Esophagus muscularis mucosa (tissue), 4 donors: ENCODE measurements at regions not wholly inside any gene's neighbourhood (a gene's known extent, or its start where the extent isn't known, plus 50 kb on each side); places are given as distances from the start of the nearest gene placed in this dataset.

ENCODE experiments used
- DNase-seq: peaks from one replicate; pipeline ENCODE4 v3.0.0-alpha.2; 2017; ENCODE audit errors: extremely low spot score
- H3K27ac ChIP-seq, 4 donors: fragments of 200-600 bp; sonication (generic); replicated peaks in 1 of 4; 1 replicate in 3 of 4; 2 replicates in 1 of 4; pipeline ENCODE4 v1.5.1; 2016 to 2019; ENCODE audit warnings: mild to moderate bottlenecking in 1 of 4
- H3K27me3 ChIP-seq, 4 donors: fragments of 200-600 bp; sonication (generic); one replicate each; pipeline versions ENCODE4 v1.5.1 to v1.6.0; 2016 to 2019
- H3K36me3 ChIP-seq, 4 donors: fragments of 200-600 bp; sonication (generic); one replicate each; pipeline ENCODE4 v1.5.1; 2016 to 2019
- H3K4me1 ChIP-seq, 4 donors: fragments of 200-600 bp; sonication (generic); one replicate each; pipeline ENCODE4 v1.5.1; 2016 to 2019
- H3K4me3 ChIP-seq, 4 donors: fragments of 200-600 bp; sonication (generic); 1 replicate in 2 of 4; 2 replicates in 2 of 4; pipeline ENCODE4 v1.5.1; 2016 to 2019; ENCODE audit warnings: mild to moderate bottlenecking in 4 of 4, moderate library complexity in 1 of 4
- H3K9me3 ChIP-seq, 4 donors: fragments of 200-600 bp; sonication (generic); 1 replicate in 3 of 4; 2 replicates in 1 of 4; pipeline ENCODE4 v1.5.1; 2016 to 2019
- EP300 ChIP-seq: sonication (generic); formaldehyde crosslinking; IDR thresholded peaks from one replicate; pipeline ENCODE4 v1.6.1; 2017; ENCODE audit warnings: antibody characterized with exemption
- POLR2A ChIP-seq: fragments of 450-650 bp; IDR thresholded peaks from one replicate; pipeline ENCODE4 v1.6.1; 2017; ENCODE audit warnings: antibody characterized with exemption, moderate library complexity, mild to moderate bottlenecking, low read depth
- POLR2AphosphoS5 ChIP-seq, 2 donors: sonication (generic); formaldehyde crosslinking; IDR thresholded peaks; one replicate each; pipeline ENCODE4 v1.6.1; 2017; ENCODE audit warnings: antibody characterized with exemption in 2 of 2
- WGBS: methylation state at CpG from one replicate; pipeline ENCODE4 v1.1.5; 2018; 5-methylcytosine and 5-hydroxymethylcytosine counted together
- intact Hi-C: fragments of 100-400 bp; cut with DNase I; formaldehyde crosslinking; loops from one replicate; pipeline ENCODE4 v1.15.1; 2023
- TF ChIP-seq, protein P1 (sequence below), 3 experiments: fragments of 200-600 bp in 2 of 3; fragments of 450-650 bp in 1 of 3; sonication (generic) in 2 of 3; IDR thresholded peaks; one replicate each; pipeline ENCODE4 v1.5.1; 2017 to 2019; ENCODE audit warnings: antibody characterized with exemption in 3 of 3, mild to moderate bottlenecking in 2 of 3, moderate library complexity in 1 of 3

DNA sequence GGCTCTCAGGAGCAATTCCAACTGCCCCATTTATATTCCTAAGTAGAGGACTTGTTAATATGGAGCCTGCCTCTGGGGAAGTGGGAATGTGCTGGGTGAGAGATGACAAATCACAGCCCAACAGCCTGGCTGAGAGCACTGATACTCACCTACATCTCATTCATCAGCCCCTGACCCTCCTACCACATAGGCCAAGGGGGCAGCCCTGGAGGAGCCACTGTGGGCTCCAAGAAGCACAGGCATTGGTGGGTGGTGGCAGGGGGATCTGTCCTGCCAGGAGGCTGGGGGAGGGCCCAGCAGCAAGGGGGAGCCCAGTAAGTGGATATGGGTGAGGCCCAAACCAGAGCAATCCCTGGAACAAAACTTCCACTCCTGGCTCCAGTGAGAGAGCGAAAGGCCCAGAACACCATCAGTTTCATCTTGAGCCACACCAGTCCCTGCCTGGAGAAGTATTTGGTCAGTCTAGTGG is 79.7 kb downstream of the BUD13 start:
- no peak overlapping the region for H3K4me3 ChIP-seq
- H3K9me3 ChIP-seq = no peaks in the 10 kb centered on the region
- H3K27me3 ChIP-seq = peaks cover 0 to 29% (median 0%) of the 10 kb centered on the region in 4 donors
- no peaks in the 10 kb centered on the region for H3K36me3 ChIP-seq
- H3K4me1 ChIP-seq = no peaks in the 10 kb centered on the region
- TF ChIP-seq EP300 (no peak), POLR2A (no peak), POLR2AphosphoS5 (IDR thresholded peaks at IDR 0.05) (no peak)
- TF ChIP-seq, protein P1, sequence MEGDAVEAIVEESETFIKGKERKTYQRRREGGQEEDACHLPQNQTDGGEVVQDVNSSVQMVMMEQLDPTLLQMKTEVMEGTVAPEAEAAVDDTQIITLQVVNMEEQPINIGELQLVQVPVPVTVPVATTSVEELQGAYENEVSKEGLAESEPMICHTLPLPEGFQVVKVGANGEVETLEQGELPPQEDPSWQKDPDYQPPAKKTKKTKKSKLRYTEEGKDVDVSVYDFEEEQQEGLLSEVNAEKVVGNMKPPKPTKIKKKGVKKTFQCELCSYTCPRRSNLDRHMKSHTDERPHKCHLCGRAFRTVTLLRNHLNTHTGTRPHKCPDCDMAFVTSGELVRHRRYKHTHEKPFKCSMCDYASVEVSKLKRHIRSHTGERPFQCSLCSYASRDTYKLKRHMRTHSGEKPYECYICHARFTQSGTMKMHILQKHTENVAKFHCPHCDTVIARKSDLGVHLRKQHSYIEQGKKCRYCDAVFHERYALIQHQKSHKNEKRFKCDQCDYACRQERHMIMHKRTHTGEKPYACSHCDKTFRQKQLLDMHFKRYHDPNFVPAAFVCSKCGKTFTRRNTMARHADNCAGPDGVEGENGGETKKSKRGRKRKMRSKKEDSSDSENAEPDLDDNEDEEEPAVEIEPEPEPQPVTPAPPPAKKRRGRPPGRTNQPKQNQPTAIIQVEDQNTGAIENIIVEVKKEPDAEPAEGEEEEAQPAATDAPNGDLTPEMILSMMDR (IDR thresholded peaks at IDR 0.05) = no peak
- intact Hi-C loops = loop anchor here (10.0 kb wide), 1 partner anchor 238 kb away; no protein-coding TSS in a partner anchor
- DNase-seq = no peak
- WGBS = 55% methylated on average over 1 of the region's 1 CpG
- no peak overlapping the region for H3K27ac ChIP-seq

DNA sequence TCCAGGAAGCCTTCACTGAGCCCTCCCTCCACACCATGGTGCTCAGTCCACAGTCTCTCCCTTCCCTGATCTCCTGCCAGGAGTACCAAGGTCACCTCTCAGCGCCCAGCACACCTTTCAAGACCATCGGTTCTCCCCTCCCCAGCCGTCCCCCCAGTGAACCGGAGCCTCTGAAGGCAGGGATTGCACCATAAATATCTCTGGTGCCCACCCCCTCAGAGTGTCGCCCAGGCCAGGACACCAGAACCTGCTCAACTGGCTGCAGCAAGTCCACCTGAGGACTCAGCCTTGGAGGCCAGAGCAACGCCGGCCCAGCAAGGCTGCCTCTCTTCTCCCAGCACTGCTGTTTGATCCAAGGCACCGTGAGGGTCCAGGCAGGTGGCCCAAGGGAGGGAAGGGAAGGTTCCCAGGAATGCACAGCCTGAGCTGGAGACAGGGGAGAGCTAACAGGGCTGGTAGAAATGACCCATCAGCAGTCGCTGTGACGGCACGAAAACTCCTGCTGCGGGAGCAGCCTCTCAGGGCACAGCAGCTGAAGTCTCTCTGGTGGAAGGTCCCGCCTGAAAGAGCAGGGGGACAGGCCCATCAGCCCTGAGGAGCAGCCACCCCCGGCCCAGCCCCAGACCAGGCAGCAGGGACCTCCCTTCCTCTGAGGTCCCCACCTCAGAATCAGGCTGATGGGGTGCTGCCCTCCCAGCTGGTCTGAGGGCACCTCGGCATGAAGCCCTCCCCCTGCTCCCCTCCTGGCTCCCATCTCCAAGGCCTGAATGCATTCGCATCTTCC is 80.3 kb downstream of the BUD13 start:
- Histone ChIP-seq H3K4me1 (no peaks in the 10 kb centered on the region), H3K36me3 (no peaks in the 10 kb centered on the region), H3K4me3 (no peak overlapping the region), H3K27me3 (peaks cover 0 to 33% (median 0%) of the 10 kb centered on the region in 4 donors), H3K9me3 (no peaks in the 10 kb centered on the region), H3K27ac (no peak overlapping the region)
- TF ChIP-seq EP300 (no peak), POLR2AphosphoS5 (IDR thresholded peaks at IDR 0.05) (no peak), POLR2A (no peak)
- TF ChIP-seq, protein P1 (IDR thresholded peaks at IDR 0.05) = no peak
- DNase-seq = no peak
- 66% methylated on average over 11 of the region's 16 CpGs for WGBS
- intact Hi-C loops = loop anchor here (10.0 kb wide), 1 partner anchor 238 kb away; no protein-coding TSS in a partner anchor

DNA sequence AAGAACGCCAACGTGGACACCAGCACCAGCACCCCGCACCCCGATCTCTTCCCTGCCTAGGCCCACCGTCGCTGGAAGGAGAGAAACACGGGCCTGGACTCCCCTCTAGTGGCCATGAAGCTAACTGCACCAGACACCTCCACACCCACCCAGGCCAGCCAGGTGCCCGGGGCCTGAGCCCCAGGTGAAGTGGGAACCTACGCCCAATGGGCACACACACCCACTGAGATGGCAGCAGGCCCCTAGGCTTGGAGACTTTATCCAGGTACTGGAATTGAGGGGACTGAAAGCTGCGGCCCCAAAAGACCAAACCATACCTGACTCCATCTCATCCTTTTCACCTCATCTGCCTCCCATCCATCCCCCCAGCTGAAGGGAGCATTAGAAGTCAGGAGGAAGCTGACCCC is 81.0 kb downstream of the BUD13 start:
- TF ChIP-seq POLR2AphosphoS5 (IDR thresholded peaks at IDR 0.05) (no peak), EP300 (no peak), POLR2A (no peak)
- TF ChIP-seq, protein P1 (IDR thresholded peaks at IDR 0.05) = peak; percentile 68 to 86 (median 70)
- no peak overlapping the region for H3K27ac ChIP-seq
- H3K9me3 ChIP-seq = no peaks in the 10 kb centered on the region
- no peak overlapping the region for H3K4me3 ChIP-seq
- DNase-seq = no peak
- intact Hi-C loops = loop anchor here (10.0 kb wide), 1 partner anchor 237 kb away; no protein-coding TSS in a partner anchor
- H3K4me1 ChIP-seq = no peaks in the 10 kb centered on the region
- no peaks in the 10 kb centered on the region for H3K36me3 ChIP-seq
- peaks cover 0 to 36% (median under 1%) of the 10 kb centered on the region in 4 donors for H3K27me3 ChIP-seq
- 26% methylated on average over 9 of the region's 10 CpGs for WGBS

DNA sequence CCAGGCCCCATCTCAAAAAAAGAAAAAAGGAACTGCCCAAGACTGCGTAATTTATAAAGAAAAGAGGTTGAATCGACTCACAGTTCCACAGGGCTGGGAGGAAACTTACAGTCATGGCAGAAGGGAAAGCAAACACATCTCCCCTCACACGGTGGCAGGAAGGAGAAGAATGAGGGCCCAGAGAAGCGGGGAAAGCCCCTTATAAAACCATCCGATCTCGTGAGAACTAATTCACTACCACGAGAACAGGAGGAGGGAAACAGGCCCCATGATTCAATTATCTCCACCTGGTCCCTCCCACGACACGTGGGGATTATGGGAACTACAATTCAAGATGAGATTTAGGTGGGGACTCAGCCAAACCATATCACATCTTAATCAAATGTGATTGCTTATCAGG is 82.2 kb downstream of the BUD13 start:
- intact Hi-C loops = loop anchor here (10.0 kb wide), 1 partner anchor 236 kb away; no protein-coding TSS in a partner anchor
- peaks cover 0 to 41% (median 3%) of the 10 kb centered on the region in 4 donors for H3K27me3 ChIP-seq

More for the DNA sequence above, 82.2 kb downstream of the BUD13 start:
- no peak for DNase-seq
- H3K27ac ChIP-seq = no peak overlapping the region
- H3K4me1 ChIP-seq = no peaks in the 10 kb centered on the region
- TF ChIP-seq, protein P1 (IDR thresholded peaks at IDR 0.05) = no peak
- TF ChIP-seq POLR2AphosphoS5 (IDR thresholded peaks at IDR 0.05) (no peak), EP300 (no peak), POLR2A (no peak)
- H3K4me3 ChIP-seq = no peak overlapping the region
- 68% methylated on average over 9 of the region's 9 CpGs for WGBS
- H3K9me3 ChIP-seq = no peaks in the 10 kb centered on the region
- H3K36me3 ChIP-seq = no peaks in the 10 kb centered on the region
